Hematopoietic multipotent progenitor cell treated with erythropoietin and hydrocortisone succinate and interleukin-3 and kit ligand, for 8 days (in vitro differentiated cells): ENCODE measurements at regions not wholly inside any gene's neighbourhood (a gene's known extent, or its start where the extent isn't known, plus 50 kb on each side); places are given as distances from the start of the nearest gene placed in this dataset.
A peak's percentile ranks its signal among the peaks of the same experiment; 100 is the strongest.
"Not testable (repeated sequence)": the region's sequence is repeated elsewhere in the genome, so short reads cannot be mapped to it uniquely, and the experiment has no call there.

Source experiments
- DNase-seq: peaks from one replicate; pipeline ENCODE4 v3.0.0-alpha.2; 2015

GRCh38 chr18:71036783-71037182, 747.9 kb downstream of the SOCS6 start:
- no peak for DNase-seq

- DNase-seq: not testable (repeated sequence)
These were observed 742.7 kb downstream of the SOCS6 start for GRCh38 chr18:71031296-71032191.

GRCh38 chr18:71030085-71030484, 741.2 kb downstream of the SOCS6 start:
- DNase-seq: not testable (repeated sequence)

GRCh38 chr18:71028285-71028762, 739.5 kb downstream of the SOCS6 start:
- DNase-seq: no peak

- no peak for DNase-seq
These were observed 738.7 kb downstream of the SOCS6 start for GRCh38 chr18:71027531-71027930.

- no peak for DNase-seq
These were observed 736.8 kb downstream of the SOCS6 start for GRCh38 chr18:71025505-71026225.

- no peak for DNase-seq
These were observed 733.5 kb downstream of the SOCS6 start for GRCh38 chr18:71022389-71022788.

- DNase-seq: no peak
These were observed 732.2 kb downstream of the SOCS6 start for GRCh38 chr18:71021030-71021362.

GRCh38 chr18:71020342-71021029, 731.6 kb downstream of the SOCS6 start:
- no peak for DNase-seq

GRCh38 chr18:71018816-71019215, 730.0 kb downstream of the SOCS6 start:
- DNase-seq: no peak

GRCh38 chr18:71012789-71013188, 723.9 kb downstream of the SOCS6 start:
- no peak for DNase-seq

- DNase-seq: no peak
These were observed 722.5 kb downstream of the SOCS6 start for GRCh38 chr18:71011389-71011788.

GRCh38 chr18:71008257-71008656, 719.4 kb downstream of the SOCS6 start:
- peak; percentile 6 for DNase-seq

- DNase-seq: no peak
These were observed 712.8 kb downstream of the SOCS6 start for GRCh38 chr18:71001597-71001996.

GRCh38 chr18:70998490-70998889, 709.6 kb downstream of the SOCS6 start:
- DNase-seq: no peak

GRCh38 chr18:70994116-70994515, 705.3 kb downstream of the SOCS6 start:
- DNase-seq: no peak

GRCh38 chr18:70991577-70991976, 702.7 kb downstream of the SOCS6 start:
- DNase-seq: no peak

GRCh38 chr18:70985948-70986347, 697.1 kb downstream of the SOCS6 start:
- no peak for DNase-seq

- no peak for DNase-seq
These were observed 693.4 kb downstream of the SOCS6 start for GRCh38 chr18:70982292-70982691.

- no peak for DNase-seq
These were observed 692.7 kb downstream of the SOCS6 start for GRCh38 chr18:70981400-70982140.

- no peak for DNase-seq
These were observed 684.8 kb downstream of the SOCS6 start for GRCh38 chr18:70973626-70974025.

GRCh38 chr18:70966419-70966818, 677.6 kb downstream of the SOCS6 start:
- no peak for DNase-seq

- DNase-seq: no peak
These were observed 673.1 kb downstream of the SOCS6 start for GRCh38 chr18:70961939-70962338.
